ENCODE measurements at regions not wholly inside any gene's neighbourhood (a gene's known extent, or its start where the extent isn't known, plus 50 kb on each side); places are given as distances from the start of the nearest gene placed in this dataset.
"Not testable (repeated sequence)": the region's sequence is repeated elsewhere in the genome, so short reads cannot be mapped to it uniquely, and the experiment has no call there.

GRCh38 chr19:13646758-13647157, 117.6 kb upstream of the MRI1 start:
- no peak for DNase-seq

- DNase-seq, result no peak
These were observed 119.7 kb upstream of the MRI1 start for GRCh38 chr19:13644645-13645044.

- no peak for DNase-seq
These were observed 123.7 kb upstream of the MRI1 start for GRCh38 chr19:13640611-13641010.

- no peak for DNase-seq
These were observed 124.9 kb upstream of the MRI1 start for GRCh38 chr19:13639342-13639929.

- DNase-seq, result no peak
These were observed 126.7 kb upstream of the MRI1 start for GRCh38 chr19:13637664-13638063.

GRCh38 chr19:13634658-13635057, 128.4 kb upstream of the CACNA1A start:
- DNase-seq, result no peak

- no peak for DNase-seq
These were observed 127.2 kb upstream of the CACNA1A start for GRCh38 chr19:13633522-13633922.

GRCh38 chr19:13633109-13633508, 126.8 kb upstream of the CACNA1A start:
- no peak for DNase-seq

GRCh38 chr19:13632164-13632563, 125.9 kb upstream of the CACNA1A start:
- not testable (repeated sequence) for DNase-seq

GRCh38 chr19:13629687-13630357, 123.5 kb upstream of the CACNA1A start:
- no peak for DNase-seq

- no peak for DNase-seq
These were observed 121.3 kb upstream of the CACNA1A start for GRCh38 chr19:13627531-13627930.

- no peak for DNase-seq
These were observed 117.7 kb upstream of the CACNA1A start for GRCh38 chr19:13623716-13624710.

GRCh38 chr19:13622766-13623715, 116.8 kb upstream of the CACNA1A start:
- DNase-seq, result no peak

- DNase-seq, result no peak
These were observed 115.1 kb upstream of the CACNA1A start for GRCh38 chr19:13621413-13621812.

GRCh38 chr19:13619203-13619632, 112.9 kb upstream of the CACNA1A start:
- DNase-seq, result no peak

GRCh38 chr19:13615890-13616289, 109.6 kb upstream of the CACNA1A start:
- DNase-seq, result no peak

GRCh38 chr19:13613447-13613846, 107.2 kb upstream of the CACNA1A start:
- no peak for DNase-seq

GRCh38 chr19:13611596-13611995, 105.3 kb upstream of the CACNA1A start:
- no peak for DNase-seq

GRCh38 chr19:13610039-13610691, 103.9 kb upstream of the CACNA1A start:
- DNase-seq, result no peak

- DNase-seq, result no peak
These were observed 99.9 kb upstream of the CACNA1A start for GRCh38 chr19:13606156-13606555.

GRCh38 chr19:13604902-13605586, 98.8 kb upstream of the CACNA1A start:
- DNase-seq, result no peak

Measured in activated naive CD4-positive, alpha-beta T cell (primary cell).